Tibial artery (tissue), 4 donors: ENCODE measurements at regions not wholly inside any gene's neighbourhood (a gene's known extent, or its start where the extent isn't known, plus 50 kb on each side); places are given as distances from the start of the nearest gene placed in this dataset.

Source experiments
- DNase-seq, 2 donors: peaks; one replicate each; pipeline ENCODE4 v3.0.0-alpha.2; 2019
- H3K27ac ChIP-seq, 2 donors: fragments of 200-600 bp; sonication (generic) in 1 of 2; 1 replicate in 1 of 2; 2 replicates in 1 of 2; pipeline ENCODE4 v1.5.1; 2018 to 2019; ENCODE audit warnings: mild to moderate bottlenecking in 1 of 2
- H3K27me3 ChIP-seq, 2 donors: fragments of 200-600 bp; sonication (generic) in 1 of 2; one replicate each; pipeline versions ENCODE4 v1.5.1 to v1.6.0; 2016 to 2019
- H3K36me3 ChIP-seq, 3 donors: fragments of 200-600 bp; sonication (generic) in 2 of 3; one replicate each; pipeline ENCODE4 v1.5.1; 2016 to 2019; ENCODE audit warnings: mild to moderate bottlenecking in 2 of 3
- H3K4me1 ChIP-seq, 4 donors: fragments of 200-600 bp; sonication (generic) in 2 of 4; 1 replicate in 3 of 4; 2 replicates in 1 of 4; pipeline ENCODE4 v1.5.1; 2016 to 2019
- H3K4me3 ChIP-seq, 2 donors: fragments of 200-600 bp; sonication (generic) in 1 of 2; 1 replicate in 1 of 2; 2 replicates in 1 of 2; pipeline ENCODE4 v1.5.1; 2018 to 2019; ENCODE audit warnings: mild to moderate bottlenecking in 2 of 2
- H3K9me3 ChIP-seq, 3 donors: fragments of 200-600 bp; sonication (generic) in 1 of 3; one replicate each; pipeline ENCODE4 v1.5.1; 2016 to 2019
- CTCF ChIP-seq, 2 experiments: fragments of 200-600 bp in 1 of 2; fragments of 450-650 bp in 1 of 2; IDR thresholded peaks; one replicate each; pipeline ENCODE4 v1.5.1; 2017 to 2019; ENCODE audit warnings: antibody characterized with exemption in 2 of 2, mild to moderate bottlenecking in 1 of 2, moderate library complexity in 1 of 2
- intact Hi-C: fragments of 100-400 bp; cut with DNase I; formaldehyde crosslinking; loops from one replicate; pipeline ENCODE4 v1.15.0; 2023; ENCODE audit warnings: low total_unique reads

- no peak overlapping the region for H3K4me3 ChIP-seq
- no peak for TF ChIP-seq CTCF (IDR thresholded peaks at IDR 0.05)
Measured at GRCh38 chr6:11282875-11283274, 50.4 kb upstream of the NEDD9 start.

More at GRCh38 chr6:11282875-11283274, 50.4 kb upstream of the NEDD9 start:
- intact Hi-C loops: no loop called here
- Histone ChIP-seq H3K4me1 (peaks cover 0 to 7% (median 1%) of the 10 kb centered on the region in 4 donors), H3K27ac (no peak overlapping the region), H3K27me3 (no peaks in the 10 kb centered on the region), H3K36me3 (no peaks in the 10 kb centered on the region), H3K9me3 (peaks cover 0 to 4% (median 0%) of the 10 kb centered on the region in 3 donors)
- DNase-seq: no peak
